ENCODE measurements at regions not wholly inside any gene's neighbourhood (a gene's known extent, or its start where the extent isn't known, plus 50 kb on each side); places are given as distances from the start of the nearest gene placed in this dataset.

GRCh38 chr10:44668336-44668735 is 242.8 kb upstream of the TMEM72 start:
- H3K4me1 ChIP-seq (ENCODE audit: control insufficient read depth in 5 of 5, insufficient read depth in 5 of 5, low read length in 5 of 5) = no peaks in the 10 kb centered on the region
- H3K36me3 ChIP-seq (ENCODE audit: control insufficient read depth in 5 of 5, insufficient read depth in 5 of 5, low read length in 5 of 5) = no peaks in the 10 kb centered on the region
- no peak overlapping the region for H3K4me3 ChIP-seq (ENCODE audit: low read depth in 1 of 5, low read length in 5 of 5)
- H3K27ac ChIP-seq (ENCODE audit: low read depth, low read length) = no peak overlapping the region
- H3K9me3 ChIP-seq (ENCODE audit: control insufficient read depth in 5 of 5, low read length in 5 of 5) = peaks cover 0 to 11% (median 0%) of the 10 kb centered on the region in 5 donors
- H3K9ac ChIP-seq (ENCODE audit: low read length in 5 of 5) = no peak overlapping the region
- no peaks in the 10 kb centered on the region for H3K27me3 ChIP-seq (ENCODE audit: control insufficient read depth in 5 of 5, insufficient read depth in 4 of 5, low read length in 5 of 5)

GRCh38 chr10:44671319-44671718 is 239.8 kb upstream of the TMEM72 start:
- Histone ChIP-seq H3K9ac (ENCODE audit: low read length in 5 of 5) (no peak overlapping the region), H3K36me3 (ENCODE audit: control insufficient read depth in 5 of 5, insufficient read depth in 5 of 5, low read length in 5 of 5) (no peaks in the 10 kb centered on the region), H3K27me3 (ENCODE audit: control insufficient read depth in 5 of 5, insufficient read depth in 4 of 5, low read length in 5 of 5) (no peaks in the 10 kb centered on the region), H3K27ac (ENCODE audit: low read depth, low read length) (no peak overlapping the region), H3K4me3 (ENCODE audit: low read depth in 1 of 5, low read length in 5 of 5) (no peak overlapping the region), H3K9me3 (ENCODE audit: control insufficient read depth in 5 of 5, low read length in 5 of 5) (peaks cover 0 to 11% (median 0%) of the 10 kb centered on the region in 5 donors), H3K4me1 (ENCODE audit: control insufficient read depth in 5 of 5, insufficient read depth in 5 of 5, low read length in 5 of 5) (no peaks in the 10 kb centered on the region)

- no peak overlapping the region for H3K4me3 ChIP-seq (ENCODE audit: low read depth in 1 of 5, low read length in 5 of 5)
- no peak overlapping the region for H3K27ac ChIP-seq (ENCODE audit: low read depth, low read length)
- no peaks in the 10 kb centered on the region for H3K4me1 ChIP-seq (ENCODE audit: control insufficient read depth in 5 of 5, insufficient read depth in 5 of 5, low read length in 5 of 5)
- peaks cover 0 to 6% (median 0%) of the 10 kb centered on the region in 5 donors for H3K9me3 ChIP-seq (ENCODE audit: control insufficient read depth in 5 of 5, low read length in 5 of 5)
- H3K27me3 ChIP-seq (ENCODE audit: control insufficient read depth in 5 of 5, insufficient read depth in 4 of 5, low read length in 5 of 5) = no peaks in the 10 kb centered on the region
- H3K36me3 ChIP-seq (ENCODE audit: control insufficient read depth in 5 of 5, insufficient read depth in 5 of 5, low read length in 5 of 5) = no peaks in the 10 kb centered on the region
- no peak overlapping the region for H3K9ac ChIP-seq (ENCODE audit: low read length in 5 of 5)
Observed at GRCh38 chr10:44673245-44673983, 237.7 kb upstream of the TMEM72 start.

- Histone ChIP-seq H3K27ac (ENCODE audit: low read depth, low read length) (no peak overlapping the region), H3K36me3 (ENCODE audit: control insufficient read depth in 5 of 5, insufficient read depth in 5 of 5, low read length in 5 of 5) (no peaks in the 10 kb centered on the region), H3K27me3 (ENCODE audit: control insufficient read depth in 5 of 5, insufficient read depth in 4 of 5, low read length in 5 of 5) (no peaks in the 10 kb centered on the region), H3K9me3 (ENCODE audit: control insufficient read depth in 5 of 5, low read length in 5 of 5) (no peaks in the 10 kb centered on the region), H3K9ac (ENCODE audit: low read length in 5 of 5) (no peak overlapping the region), H3K4me3 (ENCODE audit: low read depth in 1 of 5, low read length in 5 of 5) (no peak overlapping the region), H3K4me1 (ENCODE audit: control insufficient read depth in 5 of 5, insufficient read depth in 5 of 5, low read length in 5 of 5) (no peaks in the 10 kb centered on the region)
Observed at GRCh38 chr10:44674536-44675386, 236.4 kb upstream of the TMEM72 start.

GRCh38 chr10:44675387-44675874 is 235.7 kb upstream of the TMEM72 start:
- Histone ChIP-seq H3K4me3 (ENCODE audit: low read depth in 1 of 5, low read length in 5 of 5) (no peak overlapping the region), H3K27ac (ENCODE audit: low read depth, low read length) (no peak overlapping the region), H3K9ac (ENCODE audit: low read length in 5 of 5) (no peak overlapping the region), H3K4me1 (ENCODE audit: control insufficient read depth in 5 of 5, insufficient read depth in 5 of 5, low read length in 5 of 5) (no peaks in the 10 kb centered on the region), H3K36me3 (ENCODE audit: control insufficient read depth in 5 of 5, insufficient read depth in 5 of 5, low read length in 5 of 5) (no peaks in the 10 kb centered on the region), H3K27me3 (ENCODE audit: control insufficient read depth in 5 of 5, insufficient read depth in 4 of 5, low read length in 5 of 5) (no peaks in the 10 kb centered on the region), H3K9me3 (ENCODE audit: control insufficient read depth in 5 of 5, low read length in 5 of 5) (no peaks in the 10 kb centered on the region)

- H3K27me3 ChIP-seq (ENCODE audit: control insufficient read depth in 5 of 5, insufficient read depth in 4 of 5, low read length in 5 of 5) = no peaks in the 10 kb centered on the region
- no peaks in the 10 kb centered on the region for H3K36me3 ChIP-seq (ENCODE audit: control insufficient read depth in 5 of 5, insufficient read depth in 5 of 5, low read length in 5 of 5)
- H3K4me3 ChIP-seq (ENCODE audit: low read depth in 1 of 5, low read length in 5 of 5) = no peak overlapping the region
- no peaks in the 10 kb centered on the region for H3K9me3 ChIP-seq (ENCODE audit: control insufficient read depth in 5 of 5, low read length in 5 of 5)
- H3K9ac ChIP-seq (ENCODE audit: low read length in 5 of 5) = no peak overlapping the region
- no peaks in the 10 kb centered on the region for H3K4me1 ChIP-seq (ENCODE audit: control insufficient read depth in 5 of 5, insufficient read depth in 5 of 5, low read length in 5 of 5)
- H3K27ac ChIP-seq (ENCODE audit: low read depth, low read length) = no peak overlapping the region
Observed at GRCh38 chr10:44680764-44681163, 230.4 kb upstream of the TMEM72 start.

GRCh38 chr10:44682507-44682906 is 228.6 kb upstream of the TMEM72 start:
- Histone ChIP-seq H3K4me3 (ENCODE audit: low read depth in 1 of 5, low read length in 5 of 5) (no peak overlapping the region), H3K27me3 (ENCODE audit: control insufficient read depth in 5 of 5, insufficient read depth in 4 of 5, low read length in 5 of 5) (no peaks in the 10 kb centered on the region), H3K9me3 (ENCODE audit: control insufficient read depth in 5 of 5, low read length in 5 of 5) (no peaks in the 10 kb centered on the region), H3K4me1 (ENCODE audit: control insufficient read depth in 5 of 5, insufficient read depth in 5 of 5, low read length in 5 of 5) (no peaks in the 10 kb centered on the region), H3K27ac (ENCODE audit: low read depth, low read length) (no peak overlapping the region), H3K9ac (ENCODE audit: low read length in 5 of 5) (no peak overlapping the region), H3K36me3 (ENCODE audit: control insufficient read depth in 5 of 5, insufficient read depth in 5 of 5, low read length in 5 of 5) (no peaks in the 10 kb centered on the region)

GRCh38 chr10:44684661-44685060 is 226.5 kb upstream of the TMEM72 start:
- H3K27me3 ChIP-seq (ENCODE audit: control insufficient read depth in 5 of 5, insufficient read depth in 4 of 5, low read length in 5 of 5) = no peaks in the 10 kb centered on the region
- H3K9ac ChIP-seq (ENCODE audit: low read length in 5 of 5) = no peak overlapping the region
- H3K4me3 ChIP-seq (ENCODE audit: low read depth in 1 of 5, low read length in 5 of 5) = no peak overlapping the region

GRCh38 chr10:44685220-44685619 is 225.9 kb upstream of the TMEM72 start:
- Histone ChIP-seq H3K36me3 (ENCODE audit: control insufficient read depth in 5 of 5, insufficient read depth in 5 of 5, low read length in 5 of 5) (no peaks in the 10 kb centered on the region), H3K27ac (ENCODE audit: low read depth, low read length) (no peak overlapping the region), H3K9ac (ENCODE audit: low read length in 5 of 5) (no peak overlapping the region), H3K4me3 (ENCODE audit: low read depth in 1 of 5, low read length in 5 of 5) (no peak overlapping the region), H3K4me1 (ENCODE audit: control insufficient read depth in 5 of 5, insufficient read depth in 5 of 5, low read length in 5 of 5) (no peaks in the 10 kb centered on the region), H3K9me3 (ENCODE audit: control insufficient read depth in 5 of 5, low read length in 5 of 5) (no peaks in the 10 kb centered on the region), H3K27me3 (ENCODE audit: control insufficient read depth in 5 of 5, insufficient read depth in 4 of 5, low read length in 5 of 5) (no peaks in the 10 kb centered on the region)

More at GRCh38 chr10:44684661-44685060, 226.5 kb upstream of the TMEM72 start:
- Histone ChIP-seq H3K9me3 (ENCODE audit: control insufficient read depth in 5 of 5, low read length in 5 of 5) (no peaks in the 10 kb centered on the region), H3K27ac (ENCODE audit: low read depth, low read length) (no peak overlapping the region), H3K4me1 (ENCODE audit: control insufficient read depth in 5 of 5, insufficient read depth in 5 of 5, low read length in 5 of 5) (no peaks in the 10 kb centered on the region), H3K36me3 (ENCODE audit: control insufficient read depth in 5 of 5, insufficient read depth in 5 of 5, low read length in 5 of 5) (no peaks in the 10 kb centered on the region)

- H3K27ac ChIP-seq (ENCODE audit: low read depth, low read length) = no peak overlapping the region
- no peaks in the 10 kb centered on the region for H3K9me3 ChIP-seq (ENCODE audit: control insufficient read depth in 5 of 5, low read length in 5 of 5)
- H3K4me3 ChIP-seq (ENCODE audit: low read depth in 1 of 5, low read length in 5 of 5) = no peak overlapping the region
- H3K9ac ChIP-seq (ENCODE audit: low read length in 5 of 5) = no peak overlapping the region
- no peaks in the 10 kb centered on the region for H3K27me3 ChIP-seq (ENCODE audit: control insufficient read depth in 5 of 5, insufficient read depth in 4 of 5, low read length in 5 of 5)
- no peaks in the 10 kb centered on the region for H3K36me3 ChIP-seq (ENCODE audit: control insufficient read depth in 5 of 5, insufficient read depth in 5 of 5, low read length in 5 of 5)
- no peaks in the 10 kb centered on the region for H3K4me1 ChIP-seq (ENCODE audit: control insufficient read depth in 5 of 5, insufficient read depth in 5 of 5, low read length in 5 of 5)
Observed at GRCh38 chr10:44685747-44686146, 225.4 kb upstream of the TMEM72 start.
